ENCODE measurements at regions not wholly inside any gene's neighbourhood (a gene's known extent, or its start where the extent isn't known, plus 50 kb on each side); places are given as distances from the start of the nearest gene placed in this dataset.

GRCh38 chr10:3906511-3907111, 121.6 kb upstream of the KLF6 start:
- TF ChIP-seq EZH2phosphoT487 (IDR thresholded peaks at IDR 0.05; ENCODE audit: insufficient read depth, low read depth) (no peak), EZH2 (IDR thresholded peaks at IDR 0.05; ENCODE audit: insufficient read depth, poor library complexity, severe bottlenecking) (no peak)
